NCI-H1417 treated with DMSO at 0.1 percent for 48 hours (cell line): ENCODE measurements at regions not wholly inside any gene's neighbourhood (a gene's known extent, or its start where the extent isn't known, plus 50 kb on each side); places are given as distances from the start of the nearest gene placed in this dataset.
"Not testable (repeated sequence)": the region's sequence is repeated elsewhere in the genome, so short reads cannot be mapped to it uniquely, and the experiment has no call there.

Experiments used
- DNase-seq: peaks from one replicate; lab custom pipeline; 2025; lab: John Stamatoyannopoulos, UW

GRCh38 chr4:154164931-154165839 lies 326.4 kb downstream of the DCHS2 start:
- no peak for DNase-seq

- no peak for DNase-seq
Observed at GRCh38 chr4:154160519-154161301, 330.9 kb downstream of the DCHS2 start.

- no peak for DNase-seq
Observed at GRCh38 chr4:154158361-154159155, 333.0 kb downstream of the DCHS2 start.

- DNase-seq, result no peak
Observed at GRCh38 chr4:154152546-154152945, 339.1 kb downstream of the DCHS2 start.

GRCh38 chr4:154149236-154149635 lies 342.4 kb downstream of the DCHS2 start:
- DNase-seq, result not testable (repeated sequence)

GRCh38 chr4:154143720-154144119 lies 347.9 kb downstream of the DCHS2 start:
- no peak for DNase-seq

GRCh38 chr4:154142664-154143063 lies 348.9 kb downstream of the DCHS2 start:
- DNase-seq, result no peak

GRCh38 chr4:154140869-154141268 lies 350.7 kb downstream of the DCHS2 start:
- DNase-seq, result no peak

GRCh38 chr4:154137320-154137905 lies 348.5 kb upstream of the SFRP2 start:
- DNase-seq, result no peak

- no peak for DNase-seq
Observed at GRCh38 chr4:154135576-154135975, 346.7 kb upstream of the SFRP2 start.

GRCh38 chr4:154132406-154132805 lies 343.5 kb upstream of the SFRP2 start:
- no peak for DNase-seq

GRCh38 chr4:154126276-154126675 lies 337.4 kb upstream of the SFRP2 start:
- no peak for DNase-seq

- no peak for DNase-seq
Observed at GRCh38 chr4:154125340-154125739, 336.5 kb upstream of the SFRP2 start.

- no peak for DNase-seq
Observed at GRCh38 chr4:154124539-154125255, 335.8 kb upstream of the SFRP2 start.

- no peak for DNase-seq
Observed at GRCh38 chr4:154123897-154124296, 335.0 kb upstream of the SFRP2 start.

GRCh38 chr4:154120690-154121345 lies 331.9 kb upstream of the SFRP2 start:
- no peak for DNase-seq

- DNase-seq, result no peak
Observed at GRCh38 chr4:154120006-154120676, 331.3 kb upstream of the SFRP2 start.

- DNase-seq, result no peak
Observed at GRCh38 chr4:154119317-154119716, 330.4 kb upstream of the SFRP2 start.

- DNase-seq, result not testable (repeated sequence)
Observed at GRCh38 chr4:154117726-154118125, 328.8 kb upstream of the SFRP2 start.

- DNase-seq, result no peak
Observed at GRCh38 chr4:154107337-154107736, 318.5 kb upstream of the SFRP2 start.
